HEK293T (cell line): ENCODE measurements at regions not wholly inside any gene's neighbourhood (a gene's known extent, or its start where the extent isn't known, plus 50 kb on each side); places are given as distances from the start of the nearest gene placed in this dataset.

Source experiments
- BHLHE40 ChIP-seq: fragments of 450-650 bp; IDR thresholded peaks from 2 replicates; pipeline ENCODE4 v1.6.1; 2016; ENCODE audit warnings: mild to moderate bottlenecking, moderate library complexity, borderline replicate concordance
- ELF4 ChIP-seq: fragments of 450-650 bp; IDR thresholded peaks from 2 replicates; pipeline ENCODE4 v1.6.1; 2017; ENCODE audit warnings: antibody characterized with exemption
- FOXA1 ChIP-seq: fragments of 450-650 bp; IDR thresholded peaks from 2 replicates; pipeline ENCODE4 v1.6.1; 2016; ENCODE audit warnings: mild to moderate bottlenecking
- FOXK2 ChIP-seq: fragments of 450-650 bp; IDR thresholded peaks from 2 replicates; pipeline ENCODE4 v1.6.1; 2016; ENCODE audit warnings: mild to moderate bottlenecking
- FOXM1 ChIP-seq: fragments of 450-650 bp; IDR thresholded peaks from 2 replicates; pipeline ENCODE4 v1.6.1; 2017; ENCODE audit warnings: mild to moderate bottlenecking, borderline replicate concordance
- L3MBTL2 ChIP-seq: fragments of 450-650 bp; conservative IDR thresholded peaks from 2 replicates; pipeline ENCODE4 v1.6.1; 2016; ENCODE audit warnings: mild to moderate bottlenecking
- NFRKB ChIP-seq: fragments of 450-650 bp; IDR thresholded peaks from 2 replicates; pipeline ENCODE4 v1.6.1; 2016; ENCODE audit warnings: mild to moderate bottlenecking, moderate library complexity
- SP1 ChIP-seq: fragments of 450-650 bp; IDR thresholded peaks from 2 replicates; pipeline ENCODE4 v1.6.1; 2017
- SUZ12 ChIP-seq: fragments of 450-650 bp; IDR thresholded peaks from 2 replicates; pipeline ENCODE4 v1.6.1; 2016; ENCODE audit warnings: mild to moderate bottlenecking
- TARDBP ChIP-seq: fragments of 450-650 bp; IDR thresholded peaks from 2 replicates; pipeline ENCODE4 v1.6.1; 2016
- TF ChIP-seq, protein P1 (sequence below): fragments of 450-650 bp; IDR thresholded peaks from 2 replicates; pipeline ENCODE4 v1.6.1; 2016

- TF ChIP-seq SUZ12 (no peak), BHLHE40 (no peak), SP1 (no peak), TARDBP (no peak), FOXK2 (no peak), FOXM1 (no peak), ELF4 (no peak), FOXA1 (no peak), NFRKB (no peak), L3MBTL2 (no peak)
- TF ChIP-seq, protein P1, sequence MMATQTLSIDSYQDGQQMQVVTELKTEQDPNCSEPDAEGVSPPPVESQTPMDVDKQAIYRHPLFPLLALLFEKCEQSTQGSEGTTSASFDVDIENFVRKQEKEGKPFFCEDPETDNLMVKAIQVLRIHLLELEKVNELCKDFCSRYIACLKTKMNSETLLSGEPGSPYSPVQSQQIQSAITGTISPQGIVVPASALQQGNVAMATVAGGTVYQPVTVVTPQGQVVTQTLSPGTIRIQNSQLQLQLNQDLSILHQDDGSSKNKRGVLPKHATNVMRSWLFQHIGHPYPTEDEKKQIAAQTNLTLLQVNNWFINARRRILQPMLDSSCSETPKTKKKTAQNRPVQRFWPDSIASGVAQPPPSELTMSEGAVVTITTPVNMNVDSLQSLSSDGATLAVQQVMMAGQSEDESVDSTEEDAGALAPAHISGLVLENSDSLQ, result no peak
Observed at GRCh38 chr12:90245391-90245790, 536.8 kb upstream of the ATP2B1 start.
